HEK293T (cell line): ENCODE measurements at regions not wholly inside any gene's neighbourhood (a gene's known extent, or its start where the extent isn't known, plus 50 kb on each side); places are given as distances from the start of the nearest gene placed in this dataset.

Experiments
- FOXM1 ChIP-seq: fragments of 450-650 bp; IDR thresholded peaks from 2 replicates; pipeline ENCODE4 v1.6.1; 2017; ENCODE audit warnings: mild to moderate bottlenecking, borderline replicate concordance
- LEF1 ChIP-seq: fragments of 450-650 bp; IDR thresholded peaks from 2 replicates; pipeline ENCODE4 v1.6.1; 2017; ENCODE audit warnings: mild to moderate bottlenecking, borderline replicate concordance

DNA sequence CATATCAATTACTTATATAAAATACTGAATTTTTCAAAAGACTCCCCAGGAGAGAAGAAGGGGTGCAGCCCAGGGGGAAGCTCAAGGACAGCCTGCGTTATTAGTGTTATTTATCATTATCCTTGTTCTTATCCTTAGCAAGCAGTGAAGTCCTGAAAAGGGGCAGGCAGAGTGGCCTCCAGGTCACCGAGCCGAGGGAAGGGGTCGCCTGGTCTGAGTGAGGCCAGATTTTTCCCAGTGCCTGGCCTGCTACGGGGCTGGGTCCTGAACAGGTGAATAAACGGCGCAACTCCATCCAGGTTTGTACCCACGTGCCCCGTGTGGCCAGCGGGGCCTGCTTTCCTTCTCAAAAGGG is 123.7 kb downstream of the BRD1 start:
- TF ChIP-seq FOXM1, result no peak
- TF ChIP-seq LEF1, result no peak
